Fibroblast of mammary gland (primary cell): ENCODE measurements at regions not wholly inside any gene's neighbourhood (a gene's known extent, or its start where the extent isn't known, plus 50 kb on each side); places are given as distances from the start of the nearest gene placed in this dataset.
"Not testable (repeated sequence)": the region's sequence is repeated elsewhere in the genome, so short reads cannot be mapped to it uniquely, and the experiment has no call there.

ENCODE experiments used
- DNase-seq: peaks from one replicate; pipeline ENCODE4 v3.0.0-alpha.2; 2010; ENCODE audit warnings: low read depth
- H3K4me3 ChIP-seq: 2 replicates; pipeline ENCODE4 v1.5.1; 2011; ENCODE audit warnings: low read depth, mild to moderate bottlenecking, low read length, moderate library complexity; ENCODE audit not compliant: control insufficient read depth
- TF ChIP-seq, protein P1 (sequence below): conservative IDR thresholded peaks from 2 replicates; pipeline ENCODE4 v1.5.1; 2011; ENCODE audit warnings: low read depth, low read length, inconsistent platforms; ENCODE audit not compliant: control insufficient read depth, insufficient read depth

DNA sequence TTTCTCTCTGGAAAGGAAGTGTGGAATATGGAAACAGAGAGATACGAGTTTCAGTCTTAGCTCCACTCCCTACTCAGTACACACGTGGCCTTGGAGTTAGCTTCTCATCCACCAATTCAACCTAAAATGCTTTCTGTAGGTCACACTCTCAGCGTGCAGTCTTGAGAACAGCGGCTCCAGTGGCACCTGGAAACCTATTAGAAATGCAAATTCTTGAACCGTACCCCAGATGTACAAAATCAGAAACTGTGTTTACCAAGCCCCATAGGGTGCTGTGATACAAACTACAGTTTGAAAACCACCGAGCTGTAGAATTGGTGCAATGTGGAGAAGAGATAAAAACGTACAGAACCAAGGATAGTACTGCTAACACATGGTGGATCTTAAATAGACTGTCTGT is 91.1 kb upstream of the SP4 start:
- no peak for DNase-seq
- no peak overlapping the region for H3K4me3 ChIP-seq
- TF ChIP-seq, protein P1, sequence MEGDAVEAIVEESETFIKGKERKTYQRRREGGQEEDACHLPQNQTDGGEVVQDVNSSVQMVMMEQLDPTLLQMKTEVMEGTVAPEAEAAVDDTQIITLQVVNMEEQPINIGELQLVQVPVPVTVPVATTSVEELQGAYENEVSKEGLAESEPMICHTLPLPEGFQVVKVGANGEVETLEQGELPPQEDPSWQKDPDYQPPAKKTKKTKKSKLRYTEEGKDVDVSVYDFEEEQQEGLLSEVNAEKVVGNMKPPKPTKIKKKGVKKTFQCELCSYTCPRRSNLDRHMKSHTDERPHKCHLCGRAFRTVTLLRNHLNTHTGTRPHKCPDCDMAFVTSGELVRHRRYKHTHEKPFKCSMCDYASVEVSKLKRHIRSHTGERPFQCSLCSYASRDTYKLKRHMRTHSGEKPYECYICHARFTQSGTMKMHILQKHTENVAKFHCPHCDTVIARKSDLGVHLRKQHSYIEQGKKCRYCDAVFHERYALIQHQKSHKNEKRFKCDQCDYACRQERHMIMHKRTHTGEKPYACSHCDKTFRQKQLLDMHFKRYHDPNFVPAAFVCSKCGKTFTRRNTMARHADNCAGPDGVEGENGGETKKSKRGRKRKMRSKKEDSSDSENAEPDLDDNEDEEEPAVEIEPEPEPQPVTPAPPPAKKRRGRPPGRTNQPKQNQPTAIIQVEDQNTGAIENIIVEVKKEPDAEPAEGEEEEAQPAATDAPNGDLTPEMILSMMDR, result no peak

DNA sequence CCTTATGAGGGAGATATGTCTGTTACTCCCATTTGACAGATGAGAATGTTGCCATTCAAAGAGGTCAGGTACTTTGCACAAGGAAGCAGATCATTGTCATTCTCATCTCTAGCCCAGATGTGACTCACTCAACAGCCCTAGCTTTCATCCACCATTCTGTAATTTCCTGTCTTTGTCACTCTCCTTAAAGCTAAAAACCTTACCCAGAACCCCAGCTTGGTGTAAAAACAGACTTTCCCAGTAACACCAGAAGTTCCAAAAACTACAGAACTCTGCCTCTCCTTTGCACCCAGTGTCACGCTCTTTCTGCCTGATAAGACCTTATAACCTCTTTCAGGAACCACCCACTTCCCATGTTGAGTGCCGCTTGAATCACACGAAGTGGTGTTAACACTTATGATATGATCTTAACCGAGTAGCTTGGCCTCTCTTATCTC is 89.1 kb upstream of the SP4 start:
- TF ChIP-seq, protein P1, result no peak
- no peak overlapping the region for H3K4me3 ChIP-seq
- DNase-seq, result no peak

DNA sequence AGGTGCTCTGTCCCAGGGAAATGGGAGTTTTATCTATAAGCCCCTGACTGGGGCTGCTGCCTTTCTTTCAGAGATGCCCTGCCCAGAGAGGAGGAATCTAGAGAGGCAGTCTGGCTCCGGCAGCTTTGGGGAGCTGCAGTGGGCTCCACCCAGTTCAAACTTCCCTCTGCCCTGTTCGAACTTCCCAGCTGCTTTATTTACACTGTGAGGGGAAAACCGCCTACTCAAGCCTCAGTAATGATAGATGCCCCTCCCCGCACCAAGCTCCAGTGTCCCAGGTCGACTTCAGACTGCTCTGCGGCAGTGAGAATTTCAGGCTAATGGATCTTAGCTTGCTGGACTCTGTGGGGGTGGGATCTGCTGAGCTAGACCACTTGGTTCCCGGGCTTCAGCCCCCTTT is 83.0 kb upstream of the SP4 start:
- H3K4me3 ChIP-seq, DNase-seq: not testable (repeated sequence)

GRCh38 chr7:21345361-21345760 is 82.5 kb upstream of the SP4 start:
- TF ChIP-seq, protein P1, result no peak
- DNase-seq, result no peak
- no peak overlapping the region for H3K4me3 ChIP-seq

GRCh38 chr7:21346297-21346696 is 81.6 kb upstream of the SP4 start:
- TF ChIP-seq, protein P1, result no peak
- DNase-seq, result no peak
- no peak overlapping the region for H3K4me3 ChIP-seq

- H3K4me3 ChIP-seq, result no peak overlapping the region
- no peak for DNase-seq
- TF ChIP-seq, protein P1, result no peak
These were observed 75.1 kb upstream of the SP4 start for GRCh38 chr7:21352540-21353387.

- no peak overlapping the region for H3K4me3 ChIP-seq
- DNase-seq, result no peak
- TF ChIP-seq, protein P1, result no peak
These were observed 74.5 kb upstream of the SP4 start for GRCh38 chr7:21353388-21353780.
